HFFc6 (cell line): ENCODE measurements at regions not wholly inside any gene's neighbourhood (a gene's known extent, or its start where the extent isn't known, plus 50 kb on each side); places are given as distances from the start of the nearest gene placed in this dataset.

Experiments used
- DNase-seq: peaks from one replicate; pipeline ENCODE4 v3.0.0-alpha.2; 2018
- H3K27ac Mint-ChIP-seq: 2 replicates; pipeline ENCODE4 v1.8.0; 2020; ENCODE audit warnings: mild to moderate bottlenecking, mixed read lengths
- H3K27me3 Mint-ChIP-seq: 2 replicates; pipeline ENCODE4 v1.8.0; 2021; ENCODE audit warnings: mild to moderate bottlenecking, moderate library complexity, mixed read lengths; ENCODE audit not compliant: insufficient read depth
- H3K36me3 Mint-ChIP-seq: 2 replicates; pipeline ENCODE4 v1.8.0; 2021; ENCODE audit warnings: low read depth, mixed read lengths
- H3K4me1 Mint-ChIP-seq: 2 replicates; pipeline ENCODE4 v1.8.0; 2020; ENCODE audit warnings: low read depth, mixed read lengths
- H3K4me3 Mint-ChIP-seq: 2 replicates; pipeline ENCODE4 v1.8.0; 2020; ENCODE audit warnings: mild to moderate bottlenecking, moderate library complexity, mixed read lengths
- H3K9me3 Mint-ChIP-seq: 2 replicates; pipeline ENCODE4 v1.8.0; 2020; ENCODE audit warnings: mild to moderate bottlenecking, mixed read lengths
- CTCF ChIP-seq: fragments of 200-600 bp; sonication (generic); IDR thresholded peaks from 2 replicates; pipeline ENCODE4 v1.5.0; 2021; ENCODE audit warnings: antibody characterized with exemption, mild to moderate bottlenecking

- H3K4me1 Mint-ChIP-seq: no peaks in the 10 kb centered on the region
- no peak for DNase-seq
- H3K36me3 Mint-ChIP-seq: peaks cover 3% of the 10 kb centered on the region; the same call in 1 of the 2 replicates
- peaks cover 1% of the 10 kb centered on the region for H3K27me3 Mint-ChIP-seq
- no peak for TF ChIP-seq CTCF
- H3K4me3 Mint-ChIP-seq: no peak overlapping the region
- H3K9me3 Mint-ChIP-seq: peaks cover 40% of the 10 kb centered on the region
- no peak overlapping the region for H3K27ac Mint-ChIP-seq
These were observed 130.4 kb upstream of the ASB18 start for GRCh38 chr2:236394571-236394970.

DNA sequence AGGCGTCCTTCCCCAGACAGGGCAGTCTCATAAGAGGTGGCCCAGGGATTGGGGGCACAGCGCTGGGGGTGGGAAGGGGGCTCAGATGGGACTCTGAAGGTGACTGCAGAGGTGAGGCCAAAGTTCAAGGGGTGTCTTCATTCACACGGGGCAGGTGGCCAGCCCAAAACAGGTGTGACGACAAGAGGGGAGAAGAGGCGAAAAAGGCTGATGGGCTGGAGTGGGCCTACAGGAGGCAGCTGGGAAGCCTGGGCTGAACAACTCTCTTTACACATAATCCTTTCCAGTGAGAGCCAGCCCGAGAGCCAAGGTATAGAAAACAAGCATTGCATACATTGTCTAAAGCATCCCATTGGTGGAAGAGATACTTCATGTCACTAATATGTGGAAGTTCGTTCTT is 130.9 kb upstream of the ASB18 start:
- Mint-ChIP-seq H3K36me3 (no peaks in the 10 kb centered on the region), H3K27me3 (peaks cover 1% of the 10 kb centered on the region), H3K9me3 (peaks cover 41% of the 10 kb centered on the region), H3K4me1 (no peaks in the 10 kb centered on the region), H3K27ac (no peak overlapping the region), H3K4me3 (no peak overlapping the region)
- no peak for DNase-seq
- no peak for TF ChIP-seq CTCF

GRCh38 chr2:236396818-236397350 is 132.7 kb upstream of the ASB18 start:
- H3K4me1 Mint-ChIP-seq: no peaks in the 10 kb centered on the region
- no peak overlapping the region for H3K4me3 Mint-ChIP-seq
- TF ChIP-seq CTCF: no peak
- no peaks in the 10 kb centered on the region for H3K36me3 Mint-ChIP-seq
- H3K9me3 Mint-ChIP-seq: peaks cover 53% of the 10 kb centered on the region
- H3K27me3 Mint-ChIP-seq: peaks cover under 1% of the 10 kb centered on the region
- DNase-seq: no peak
- H3K27ac Mint-ChIP-seq: no peak overlapping the region

DNA sequence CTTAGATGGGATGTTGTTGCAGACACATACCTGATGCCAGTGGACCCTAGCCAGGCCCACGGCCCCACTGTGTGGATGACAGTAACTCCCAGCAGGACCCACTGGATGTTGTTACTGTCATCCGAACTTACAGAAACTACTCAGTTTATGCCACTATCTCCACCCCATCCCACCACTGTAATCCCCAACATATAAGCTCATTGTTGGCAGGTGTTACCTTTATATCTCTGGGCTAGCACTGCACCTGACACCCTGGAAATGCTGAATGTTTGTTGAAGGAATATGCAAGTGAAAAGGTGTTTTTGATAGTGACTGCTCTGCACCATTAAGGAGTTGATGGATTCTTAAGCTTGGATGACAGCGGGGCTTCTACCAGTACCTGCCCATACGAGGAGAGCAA is 133.5 kb upstream of the ASB18 start:
- H3K9me3 Mint-ChIP-seq: peaks cover 58% of the 10 kb centered on the region
- H3K4me1 Mint-ChIP-seq: no peaks in the 10 kb centered on the region
- no peaks in the 10 kb centered on the region for H3K36me3 Mint-ChIP-seq
- H3K4me3 Mint-ChIP-seq: no peak overlapping the region
- H3K27me3 Mint-ChIP-seq: no peaks in the 10 kb centered on the region; the same call in 1 of the 2 replicates
- no peak for TF ChIP-seq CTCF
- no peak for DNase-seq
- H3K27ac Mint-ChIP-seq: no peak overlapping the region

DNA sequence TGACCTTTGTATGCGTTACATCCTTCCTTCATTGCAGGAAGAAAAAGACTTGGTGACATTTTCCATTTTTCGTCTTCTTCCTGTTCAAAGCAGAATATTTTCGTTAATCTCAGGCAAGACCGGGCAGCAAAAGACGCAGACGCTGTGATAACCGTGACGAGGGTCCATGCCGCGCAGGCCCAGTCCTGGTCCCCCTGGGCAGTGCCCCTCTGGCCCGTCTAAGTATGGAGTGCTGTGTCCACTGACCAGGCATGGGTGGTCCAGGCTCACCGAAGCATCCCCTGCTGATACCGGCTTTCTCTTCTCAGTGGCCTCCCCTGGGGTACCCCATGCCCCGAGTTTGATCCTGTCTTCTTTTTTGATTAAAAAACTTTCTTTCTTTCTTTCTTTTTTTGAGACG is 135.2 kb upstream of the ASB18 start:
- peaks cover 63% of the 10 kb centered on the region for H3K9me3 Mint-ChIP-seq
- no peak for DNase-seq
- TF ChIP-seq CTCF: no peak
- no peaks in the 10 kb centered on the region for H3K4me1 Mint-ChIP-seq
- H3K4me3 Mint-ChIP-seq: no peak overlapping the region
- H3K27me3 Mint-ChIP-seq: no peaks in the 10 kb centered on the region; the same call in none of the 2 replicates
- no peaks in the 10 kb centered on the region for H3K36me3 Mint-ChIP-seq
- H3K27ac Mint-ChIP-seq: no peak overlapping the region

DNA sequence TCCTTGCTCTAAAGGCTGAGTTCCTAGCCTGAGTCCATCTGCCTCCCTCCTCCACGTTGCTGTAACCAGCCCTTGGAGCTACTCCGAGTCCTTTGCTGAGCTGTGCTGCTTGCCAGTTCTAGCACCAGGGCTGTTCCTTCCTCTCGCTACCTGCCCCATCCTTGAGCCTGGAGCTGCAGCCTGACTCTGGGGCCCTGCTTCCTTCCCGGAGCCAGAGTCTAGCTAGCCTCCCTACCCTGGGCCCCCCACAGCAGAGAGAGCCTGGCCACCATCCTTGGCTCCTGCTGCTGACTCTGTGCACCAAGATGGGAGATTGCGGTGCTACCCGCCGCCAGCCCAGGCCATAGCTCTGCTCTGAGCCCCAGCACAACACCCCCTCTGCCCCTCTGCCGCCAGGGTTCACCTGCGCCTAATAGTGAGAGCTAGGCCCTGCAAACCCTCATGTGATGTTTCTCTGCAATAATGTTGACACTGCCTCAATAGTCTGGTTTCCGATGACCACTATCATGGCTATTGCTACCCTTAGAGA is 135.9 kb upstream of the ASB18 start:
- H3K4me3 Mint-ChIP-seq: no peak overlapping the region
- H3K4me1 Mint-ChIP-seq: no peaks in the 10 kb centered on the region
- no peaks in the 10 kb centered on the region for H3K36me3 Mint-ChIP-seq
- no peaks in the 10 kb centered on the region; the same call in none of the 2 replicates for H3K27me3 Mint-ChIP-seq
- no peak for DNase-seq
- H3K9me3 Mint-ChIP-seq: peaks cover 62% of the 10 kb centered on the region
- no peak overlapping the region for H3K27ac Mint-ChIP-seq
- TF ChIP-seq CTCF: no peak
